Right lobe of liver (tissue), 4 donors: ENCODE measurements at regions not wholly inside any gene's neighbourhood (a gene's known extent, or its start where the extent isn't known, plus 50 kb on each side); places are given as distances from the start of the nearest gene placed in this dataset.
"Not testable (repeated sequence)": the region's sequence is repeated elsewhere in the genome, so short reads cannot be mapped to it uniquely, and the experiment has no call there.

Source experiments
- POLR2A ChIP-seq: fragments of 450-650 bp; IDR thresholded peaks from one replicate; pipeline ENCODE4 v1.6.1; 2017; ENCODE audit warnings: antibody characterized with exemption, mild to moderate bottlenecking
- TF ChIP-seq, protein P1 (sequence below), 4 donors: fragments of 200-600 bp in 3 of 4; fragments of 450-650 bp in 1 of 4; IDR thresholded peaks; one replicate each; pipeline versions ENCODE4 v1.5.1 to v1.8.0; 2016 to 2022; ENCODE audit warnings: antibody characterized with exemption in 4 of 4, mild to moderate bottlenecking in 2 of 4
- donor health status: DM: no; HTN: no; CAD: no.
- donor health status: DM: no; HTN: no; CAD: no.
- donor health status: DM: no; HTN: yes; CAD: no.

DNA sequence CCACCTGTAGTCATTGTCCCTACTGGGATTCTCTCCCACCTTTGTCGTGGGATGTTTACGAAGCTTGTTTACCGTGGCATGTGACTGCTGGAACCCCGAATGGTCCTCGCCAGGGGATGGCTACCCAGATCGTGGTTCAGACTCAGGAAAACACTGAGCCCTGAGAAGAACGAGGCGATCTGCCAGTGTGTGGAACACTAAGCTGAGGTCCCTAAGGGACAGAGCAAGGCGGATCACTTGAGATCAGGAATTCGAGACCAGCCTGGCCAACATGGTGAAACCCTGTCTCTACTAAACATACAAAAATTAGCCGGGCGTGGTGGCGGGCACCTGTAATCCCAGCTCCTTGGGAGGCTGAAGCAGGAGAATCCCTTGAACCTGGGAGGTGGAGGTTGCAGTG, 70.7 kb downstream of the DIO3 start:
- not testable (repeated sequence) for TF ChIP-seq POLR2A
- TF ChIP-seq, protein P1, sequence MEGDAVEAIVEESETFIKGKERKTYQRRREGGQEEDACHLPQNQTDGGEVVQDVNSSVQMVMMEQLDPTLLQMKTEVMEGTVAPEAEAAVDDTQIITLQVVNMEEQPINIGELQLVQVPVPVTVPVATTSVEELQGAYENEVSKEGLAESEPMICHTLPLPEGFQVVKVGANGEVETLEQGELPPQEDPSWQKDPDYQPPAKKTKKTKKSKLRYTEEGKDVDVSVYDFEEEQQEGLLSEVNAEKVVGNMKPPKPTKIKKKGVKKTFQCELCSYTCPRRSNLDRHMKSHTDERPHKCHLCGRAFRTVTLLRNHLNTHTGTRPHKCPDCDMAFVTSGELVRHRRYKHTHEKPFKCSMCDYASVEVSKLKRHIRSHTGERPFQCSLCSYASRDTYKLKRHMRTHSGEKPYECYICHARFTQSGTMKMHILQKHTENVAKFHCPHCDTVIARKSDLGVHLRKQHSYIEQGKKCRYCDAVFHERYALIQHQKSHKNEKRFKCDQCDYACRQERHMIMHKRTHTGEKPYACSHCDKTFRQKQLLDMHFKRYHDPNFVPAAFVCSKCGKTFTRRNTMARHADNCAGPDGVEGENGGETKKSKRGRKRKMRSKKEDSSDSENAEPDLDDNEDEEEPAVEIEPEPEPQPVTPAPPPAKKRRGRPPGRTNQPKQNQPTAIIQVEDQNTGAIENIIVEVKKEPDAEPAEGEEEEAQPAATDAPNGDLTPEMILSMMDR (IDR thresholded peaks at IDR 0.05), result not testable (repeated sequence)
